ENCODE measurements at regions not wholly inside any gene's neighbourhood (a gene's known extent, or its start where the extent isn't known, plus 50 kb on each side); places are given as distances from the start of the nearest gene placed in this dataset.
"Not testable (repeated sequence)": the region's sequence is repeated elsewhere in the genome, so short reads cannot be mapped to it uniquely, and the experiment has no call there.

DNA sequence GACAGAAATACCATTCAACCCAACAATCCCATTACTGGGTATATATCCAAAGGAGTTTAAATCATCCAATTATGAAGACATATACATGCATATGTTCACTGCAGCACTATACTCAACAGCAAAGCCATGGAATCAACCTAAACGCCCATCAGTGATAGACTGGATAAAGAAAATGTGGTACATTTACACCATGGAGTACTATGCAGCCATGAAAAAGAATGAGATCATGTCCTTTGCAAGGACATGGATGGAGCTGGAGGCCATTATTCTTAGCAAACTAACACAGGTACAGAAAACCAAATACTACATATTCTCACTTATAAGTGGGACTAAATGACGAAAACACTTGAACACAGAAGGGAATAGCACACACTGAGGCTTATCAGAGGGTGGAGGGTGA, 230.6 kb upstream of the ETAA1 start:
- TF ChIP-seq, protein P1, sequence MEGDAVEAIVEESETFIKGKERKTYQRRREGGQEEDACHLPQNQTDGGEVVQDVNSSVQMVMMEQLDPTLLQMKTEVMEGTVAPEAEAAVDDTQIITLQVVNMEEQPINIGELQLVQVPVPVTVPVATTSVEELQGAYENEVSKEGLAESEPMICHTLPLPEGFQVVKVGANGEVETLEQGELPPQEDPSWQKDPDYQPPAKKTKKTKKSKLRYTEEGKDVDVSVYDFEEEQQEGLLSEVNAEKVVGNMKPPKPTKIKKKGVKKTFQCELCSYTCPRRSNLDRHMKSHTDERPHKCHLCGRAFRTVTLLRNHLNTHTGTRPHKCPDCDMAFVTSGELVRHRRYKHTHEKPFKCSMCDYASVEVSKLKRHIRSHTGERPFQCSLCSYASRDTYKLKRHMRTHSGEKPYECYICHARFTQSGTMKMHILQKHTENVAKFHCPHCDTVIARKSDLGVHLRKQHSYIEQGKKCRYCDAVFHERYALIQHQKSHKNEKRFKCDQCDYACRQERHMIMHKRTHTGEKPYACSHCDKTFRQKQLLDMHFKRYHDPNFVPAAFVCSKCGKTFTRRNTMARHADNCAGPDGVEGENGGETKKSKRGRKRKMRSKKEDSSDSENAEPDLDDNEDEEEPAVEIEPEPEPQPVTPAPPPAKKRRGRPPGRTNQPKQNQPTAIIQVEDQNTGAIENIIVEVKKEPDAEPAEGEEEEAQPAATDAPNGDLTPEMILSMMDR (conservative IDR thresholded peaks at IDR 0.05) = not testable (repeated sequence)
- not testable (repeated sequence) for TF ChIP-seq EZH2 (IDR thresholded peaks at IDR 0.05; ENCODE audit: low read depth)
